Karpas-422 (cell line): ENCODE measurements at regions not wholly inside any gene's neighbourhood (a gene's known extent, or its start where the extent isn't known, plus 50 kb on each side); places are given as distances from the start of the nearest gene placed in this dataset.
A peak's percentile ranks its signal among the peaks of the same experiment; 100 is the strongest.
"Not testable (repeated sequence)": the region's sequence is repeated elsewhere in the genome, so short reads cannot be mapped to it uniquely, and the experiment has no call there.

Source experiments
- DNase-seq: peaks from one replicate; pipeline ENCODE4 v3.0.0-alpha.2; 2015
- H2AFZ ChIP-seq: fragments of 200-600 bp; sonication (generic); 2 replicates; pipeline ENCODE4 v1.6.1; 2014; ENCODE audit warnings: antibody characterized with exemption, low read length, mixed read lengths
- H3K27ac ChIP-seq: fragments of 200-600 bp; sonication (generic); 2 replicates; pipeline ENCODE4 v1.5.1; 2014; ENCODE audit warnings: mild to moderate bottlenecking, low read length, moderate library complexity
- H3K27me3 ChIP-seq: fragments of 200-600 bp; sonication (generic); 2 replicates; pipeline ENCODE4 v1.6.1; 2014; ENCODE audit warnings: low read length, mixed read lengths
- H3K36me3 ChIP-seq: fragments of 200-600 bp; sonication (generic); 2 replicates; pipeline ENCODE4 v1.6.1; 2014; ENCODE audit warnings: low read length, mixed read lengths; ENCODE audit not compliant: insufficient read depth
- H3K4me1 ChIP-seq: fragments of 200-600 bp; sonication (generic); 2 replicates; pipeline ENCODE4 v1.6.1; 2014; ENCODE audit warnings: mild to moderate bottlenecking, low read length, mixed read lengths
- H3K4me2 ChIP-seq: fragments of 200-600 bp; sonication (generic); 2 replicates; pipeline ENCODE4 v1.6.1; 2014; ENCODE audit warnings: low read length, low read depth, mild to moderate bottlenecking; ENCODE audit not compliant: poor library complexity, severe bottlenecking
- H3K4me3 ChIP-seq: fragments of 200-600 bp; sonication (generic); 2 replicates; pipeline ENCODE4 v1.5.1; 2014; ENCODE audit warnings: mild to moderate bottlenecking, antibody characterized with exemption, low read length, mixed read lengths
- H3K79me2 ChIP-seq: fragments of 200-600 bp; sonication (generic); 2 replicates; pipeline ENCODE4 v1.6.1; 2014; ENCODE audit warnings: mild to moderate bottlenecking, low read length, mixed read lengths
- H3K9ac ChIP-seq: fragments of 200-600 bp; sonication (generic); 2 replicates; pipeline ENCODE4 v1.6.0; 2014; ENCODE audit warnings: low read length
- H3K9me2 ChIP-seq: fragments of 200-600 bp; sonication (generic), shearing (Covaris generic); replicated peaks from 2 replicates; pipeline ENCODE4 v1.6.0; 2014; ENCODE audit warnings: mild to moderate bottlenecking, low read length, moderate library complexity; ENCODE audit not compliant: insufficient read depth
- H3K9me3 ChIP-seq: fragments of 300-700, 200-600 bp; sonication (generic); 2 replicates; pipeline ENCODE4 v1.6.1; 2014; ENCODE audit warnings: low read length, mixed read lengths
- H4K20me1 ChIP-seq: fragments of 200-600 bp; sonication (generic); 2 replicates; pipeline ENCODE4 v1.6.1; 2014; ENCODE audit warnings: mild to moderate bottlenecking, antibody characterized with exemption, low read length, low read depth; ENCODE audit not compliant: insufficient read depth

DNA sequence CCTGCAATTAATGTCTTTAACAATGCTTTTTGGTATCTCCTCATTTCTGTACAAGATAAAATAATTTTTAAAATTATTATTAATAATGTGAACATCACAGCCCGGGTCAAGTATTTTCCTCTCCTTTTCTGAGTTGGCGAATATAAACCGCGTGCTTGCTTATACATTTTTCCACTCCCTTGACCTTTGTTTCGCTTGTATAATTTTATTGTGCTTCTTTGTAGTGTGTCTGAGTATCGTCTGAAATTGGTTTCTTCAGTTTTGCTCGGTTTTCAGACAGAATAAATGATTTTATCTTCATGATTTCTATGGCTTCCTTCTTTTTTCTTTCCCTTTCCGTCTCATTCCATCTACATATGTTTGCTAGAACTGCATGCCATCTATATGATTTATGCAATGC lies 448.5 kb downstream of the MAT2B start:
- Histone ChIP-seq H3K4me1 (no peaks in the 10 kb centered on the region), H4K20me1 (no peaks in the 10 kb centered on the region), H3K27ac (no peak overlapping the region), H3K27me3 (no peaks in the 10 kb centered on the region), H2AFZ (no peak overlapping the region), H3K4me3 (no peak overlapping the region), H3K9me3 (no peaks in the 10 kb centered on the region), H3K79me2 (no peaks in the 10 kb centered on the region), H3K9ac (no peak overlapping the region), H3K36me3 (no peaks in the 10 kb centered on the region), H3K4me2 (no peak overlapping the region), H3K9me2 (no peaks in the 10 kb centered on the region)
- no peak for DNase-seq

GRCh38 chr5:163961230-163961629 lies 455.8 kb downstream of the MAT2B start:
- not testable (repeated sequence) for H4K20me1 ChIP-seq, H3K9ac ChIP-seq, H3K79me2 ChIP-seq, H3K9me3 ChIP-seq, H3K9me2 ChIP-seq, H3K27me3 ChIP-seq, H3K4me3 ChIP-seq, H2AFZ ChIP-seq, H3K4me2 ChIP-seq, H3K36me3 ChIP-seq, DNase-seq, H3K27ac ChIP-seq, H3K4me1 ChIP-seq

GRCh38 chr5:163963881-163964280 lies 458.5 kb downstream of the MAT2B start:
- Histone ChIP-seq H3K4me2 (no peak overlapping the region), H3K27ac (no peak overlapping the region), H2AFZ (no peak overlapping the region), H3K9me2 (no peaks in the 10 kb centered on the region), H3K79me2 (no peaks in the 10 kb centered on the region), H3K4me3 (no peak overlapping the region), H3K27me3 (no peaks in the 10 kb centered on the region), H4K20me1 (no peaks in the 10 kb centered on the region), H3K9ac (no peak overlapping the region), H3K4me1 (no peaks in the 10 kb centered on the region), H3K36me3 (no peaks in the 10 kb centered on the region), H3K9me3 (no peaks in the 10 kb centered on the region)
- DNase-seq: no peak

DNA sequence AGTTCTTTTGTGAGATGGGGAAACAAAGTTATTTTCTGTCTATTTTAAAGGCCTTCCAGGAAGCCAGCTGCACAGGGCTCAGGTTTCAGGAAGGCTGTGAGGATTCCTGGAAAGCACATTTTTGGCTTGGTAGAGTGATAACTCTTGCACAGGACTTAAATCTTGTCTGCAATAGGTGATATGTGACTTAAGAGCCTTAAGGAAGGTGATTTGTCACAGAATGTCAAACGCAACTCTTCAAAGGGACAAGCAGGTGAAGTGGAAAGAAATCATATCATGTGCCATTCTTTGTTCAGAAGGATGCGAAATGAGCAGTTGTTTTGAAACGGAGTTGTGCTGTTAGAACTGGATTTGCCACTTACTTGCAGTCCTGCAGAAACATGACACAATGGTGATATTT lies 459.3 kb downstream of the MAT2B start:
- no peaks in the 10 kb centered on the region for H3K36me3 ChIP-seq
- H3K9ac ChIP-seq: no peak overlapping the region
- no peak overlapping the region for H3K4me2 ChIP-seq
- no peak for DNase-seq
- no peaks in the 10 kb centered on the region for H3K9me2 ChIP-seq
- H3K27ac ChIP-seq: no peak overlapping the region
- no peaks in the 10 kb centered on the region for H3K79me2 ChIP-seq
- H3K4me3 ChIP-seq: no peak overlapping the region
- no peak overlapping the region for H2AFZ ChIP-seq
- no peaks in the 10 kb centered on the region for H3K27me3 ChIP-seq
- H3K4me1 ChIP-seq: no peaks in the 10 kb centered on the region
- H4K20me1 ChIP-seq: no peaks in the 10 kb centered on the region
- no peaks in the 10 kb centered on the region for H3K9me3 ChIP-seq

GRCh38 chr5:163967268-163967667 lies 461.8 kb downstream of the MAT2B start:
- no peaks in the 10 kb centered on the region for H3K36me3 ChIP-seq
- H4K20me1 ChIP-seq: no peaks in the 10 kb centered on the region
- H3K4me1 ChIP-seq: no peaks in the 10 kb centered on the region
- H3K79me2 ChIP-seq: no peaks in the 10 kb centered on the region
- H3K9me2 ChIP-seq: no peaks in the 10 kb centered on the region
- no peak overlapping the region for H3K27ac ChIP-seq
- no peak for DNase-seq
- no peak overlapping the region for H3K4me2 ChIP-seq
- no peak overlapping the region for H3K9ac ChIP-seq
- H2AFZ ChIP-seq: no peak overlapping the region
- H3K27me3 ChIP-seq: no peaks in the 10 kb centered on the region
- H3K9me3 ChIP-seq: no peaks in the 10 kb centered on the region
- H3K4me3 ChIP-seq: no peak overlapping the region

GRCh38 chr5:163968651-163969050 lies 463.2 kb downstream of the MAT2B start:
- no peaks in the 10 kb centered on the region for H3K4me1 ChIP-seq
- no peaks in the 10 kb centered on the region for H3K9me3 ChIP-seq
- DNase-seq: no peak
- no peak overlapping the region for H3K9ac ChIP-seq
- H3K27ac ChIP-seq: no peak overlapping the region
- no peak overlapping the region for H2AFZ ChIP-seq
- no peaks in the 10 kb centered on the region for H3K36me3 ChIP-seq
- no peaks in the 10 kb centered on the region for H4K20me1 ChIP-seq
- H3K9me2 ChIP-seq: no peaks in the 10 kb centered on the region
- no peak overlapping the region for H3K4me2 ChIP-seq
- H3K27me3 ChIP-seq: no peaks in the 10 kb centered on the region
- H3K4me3 ChIP-seq: no peak overlapping the region
- no peaks in the 10 kb centered on the region for H3K79me2 ChIP-seq

DNA sequence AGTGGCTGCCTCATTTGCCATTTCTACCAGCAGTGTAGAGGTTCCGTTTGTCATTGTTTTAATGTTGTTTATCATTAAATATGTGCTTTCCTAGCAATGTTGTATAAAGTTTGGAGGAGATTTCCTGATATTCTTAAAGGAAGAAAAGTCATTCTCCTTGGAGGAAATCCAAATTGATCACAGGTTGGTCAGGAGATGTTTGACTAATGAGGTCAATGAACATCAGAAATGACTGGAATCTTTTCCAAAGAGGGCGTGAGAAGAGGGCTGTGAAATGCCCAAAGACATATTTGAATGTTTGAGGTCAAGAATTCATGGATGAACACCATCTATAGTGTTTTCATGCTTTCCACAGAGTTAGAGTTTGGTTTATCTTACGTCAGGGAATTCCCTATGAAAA lies 471.3 kb downstream of the MAT2B start:
- Histone ChIP-seq H3K27ac (no peak overlapping the region), H3K9me2 (no peaks in the 10 kb centered on the region), H2AFZ (no peak overlapping the region), H3K9ac (no peak overlapping the region), H3K9me3 (no peaks in the 10 kb centered on the region), H3K4me2 (no peak overlapping the region), H3K36me3 (no peaks in the 10 kb centered on the region), H4K20me1 (no peaks in the 10 kb centered on the region), H3K27me3 (no peaks in the 10 kb centered on the region), H3K79me2 (no peaks in the 10 kb centered on the region), H3K4me1 (no peaks in the 10 kb centered on the region), H3K4me3 (no peak overlapping the region)
- peak; percentile 12 for DNase-seq

GRCh38 chr5:163978897-163979296 lies 473.5 kb downstream of the MAT2B start:
- no peak overlapping the region for H3K9ac ChIP-seq
- H3K27ac ChIP-seq: no peak overlapping the region
- no peaks in the 10 kb centered on the region for H3K9me3 ChIP-seq
- no peaks in the 10 kb centered on the region for H3K27me3 ChIP-seq
- no peaks in the 10 kb centered on the region for H3K79me2 ChIP-seq
- DNase-seq: peak; percentile 63
- no peaks in the 10 kb centered on the region for H4K20me1 ChIP-seq
- H3K4me3 ChIP-seq: no peak overlapping the region
- no peaks in the 10 kb centered on the region for H3K9me2 ChIP-seq
- H3K4me2 ChIP-seq: no peak overlapping the region
- H3K36me3 ChIP-seq: no peaks in the 10 kb centered on the region
- H3K4me1 ChIP-seq: no peaks in the 10 kb centered on the region
- no peak overlapping the region for H2AFZ ChIP-seq

GRCh38 chr5:163988566-163988965 lies 483.1 kb downstream of the MAT2B start:
- Histone ChIP-seq H3K27me3 (no peaks in the 10 kb centered on the region), H3K9me2 (no peaks in the 10 kb centered on the region)
- no peak for DNase-seq

More at GRCh38 chr5:163988566-163988965, 483.1 kb downstream of the MAT2B start:
- H2AFZ ChIP-seq: no peak overlapping the region
- H3K9ac ChIP-seq: no peak overlapping the region
- H3K36me3 ChIP-seq: no peaks in the 10 kb centered on the region
- H3K27ac ChIP-seq: no peak overlapping the region
- H4K20me1 ChIP-seq: no peaks in the 10 kb centered on the region
- H3K79me2 ChIP-seq: no peaks in the 10 kb centered on the region
- no peak overlapping the region for H3K4me3 ChIP-seq
- no peaks in the 10 kb centered on the region for H3K9me3 ChIP-seq
- no peaks in the 10 kb centered on the region for H3K4me1 ChIP-seq
- no peak overlapping the region for H3K4me2 ChIP-seq
